DOHH2 (cell line): ENCODE measurements at regions not wholly inside any gene's neighbourhood (a gene's known extent, or its start where the extent isn't known, plus 50 kb on each side); places are given as distances from the start of the nearest gene placed in this dataset.

Experiments
- H3F3A ChIP-seq: fragments of 200-600 bp; sonication (generic), shearing (Covaris generic); 2 replicates; pipeline ENCODE4 v1.6.0; 2016; ENCODE audit warnings: antibody characterized with exemption, mild to moderate bottlenecking; ENCODE audit not compliant: control insufficient read depth, insufficient read depth
- H3K27ac ChIP-seq: fragments of 200-600 bp; sonication (generic); 2 replicates; pipeline ENCODE4 v1.5.1; 2014; ENCODE audit warnings: low read depth, mild to moderate bottlenecking, low read length, moderate library complexity
- H3K27me3 ChIP-seq: fragments of 200-600 bp; sonication (generic); 2 replicates; pipeline ENCODE4 v1.6.1; 2014; ENCODE audit warnings: mild to moderate bottlenecking, low read length, mixed read lengths; ENCODE audit not compliant: control insufficient read depth
- H3K36me3 ChIP-seq: fragments of 200-600 bp; sonication (generic); 2 replicates; pipeline ENCODE4 v1.6.1; 2014; ENCODE audit warnings: mild to moderate bottlenecking, low read length, moderate library complexity, mixed read lengths; ENCODE audit not compliant: control insufficient read depth
- H3K4me1 ChIP-seq: fragments of 200-600 bp; sonication (generic); 2 replicates; pipeline ENCODE4 v1.6.1; 2014; ENCODE audit warnings: mild to moderate bottlenecking, low read length, mixed read lengths; ENCODE audit not compliant: control insufficient read depth
- H3K4me2 ChIP-seq: fragments of 200-600 bp; sonication (generic); 2 replicates; pipeline ENCODE4 v1.6.0; 2014; ENCODE audit warnings: mild to moderate bottlenecking, low read length, moderate library complexity
- H3K4me3 ChIP-seq: fragments of 200-600 bp; sonication (generic); 2 replicates; pipeline ENCODE4 v1.5.1; 2014; ENCODE audit warnings: mild to moderate bottlenecking, low read length, mixed read lengths
- H3K79me2 ChIP-seq: fragments of 200-600 bp; sonication (generic); 2 replicates; pipeline ENCODE4 v1.6.1; 2014; ENCODE audit warnings: mild to moderate bottlenecking, low read length, mixed read lengths; ENCODE audit not compliant: control insufficient read depth
- H3K9me2 ChIP-seq: fragments of 200-600 bp; sonication (generic); replicated peaks from 2 replicates; pipeline ENCODE4 v1.6.1; 2014; ENCODE audit warnings: mild to moderate bottlenecking, low read length, mixed read lengths; ENCODE audit not compliant: control insufficient read depth
- H3K9me3 ChIP-seq: fragments of 200-600 bp; sonication (generic); 2 replicates; pipeline ENCODE4 v1.6.1; 2014; ENCODE audit warnings: antibody characterized with exemption, low read length, mixed read lengths; ENCODE audit not compliant: control insufficient read depth, insufficient read depth
- H4K20me1 ChIP-seq: fragments of 200-600 bp; sonication (generic); 2 replicates; pipeline ENCODE4 v1.6.0; 2014; ENCODE audit warnings: low read depth, mild to moderate bottlenecking, antibody characterized with exemption, low read length, moderate library complexity; ENCODE audit not compliant: control insufficient read depth, insufficient read depth
- CTCF ChIP-seq: fragments of 200-600 bp; sonication (generic); IDR thresholded peaks from one replicate; pipeline ENCODE4 v1.5.1; 2014; ENCODE audit warnings: antibody characterized with exemption, mild to moderate bottlenecking, low read depth, low read length; ENCODE audit not compliant: poor library complexity, severe bottlenecking
- EZH2phosphoT487 ChIP-seq: fragments of 200-600 bp; sonication (generic); IDR thresholded peaks from 2 replicates; pipeline ENCODE4 v1.6.1; 2017; ENCODE audit warnings: borderline replicate concordance, mild to moderate bottlenecking, antibody characterized with exemption, low read length, moderate library complexity, mixed read lengths

- no peaks in the 10 kb centered on the region for H3K9me2 ChIP-seq
- no peaks in the 10 kb centered on the region for H3K36me3 ChIP-seq
- H3K27ac ChIP-seq: no peak overlapping the region
- H3K4me3 ChIP-seq: no peak overlapping the region
- TF ChIP-seq CTCF (no peak), EZH2phosphoT487 (no peak)
- H3K79me2 ChIP-seq: no peaks in the 10 kb centered on the region
- no peaks in the 10 kb centered on the region for H3K27me3 ChIP-seq
- H3F3A ChIP-seq: no peaks in the 10 kb centered on the region
- no peak overlapping the region for H3K4me2 ChIP-seq
- H3K4me1 ChIP-seq: no peaks in the 10 kb centered on the region
- H4K20me1 ChIP-seq: no peaks in the 10 kb centered on the region
- no peaks in the 10 kb centered on the region for H3K9me3 ChIP-seq
Observed at GRCh38 chr3:1017870-1018269, 75.0 kb upstream of the CNTN6 start.

GRCh38 chr3:1019157-1019556 is 73.7 kb upstream of the CNTN6 start:
- no peak for TF ChIP-seq CTCF
- TF ChIP-seq EZH2phosphoT487: no peak
- Histone ChIP-seq H3K27ac (no peak overlapping the region), H3F3A (no peaks in the 10 kb centered on the region), H3K27me3 (no peaks in the 10 kb centered on the region), H3K36me3 (no peaks in the 10 kb centered on the region), H3K4me3 (no peak overlapping the region), H3K4me1 (no peaks in the 10 kb centered on the region), H3K9me3 (no peaks in the 10 kb centered on the region), H3K9me2 (no peaks in the 10 kb centered on the region), H3K4me2 (no peak overlapping the region), H4K20me1 (no peaks in the 10 kb centered on the region), H3K79me2 (no peaks in the 10 kb centered on the region)

GRCh38 chr3:1026395-1026794 is 66.4 kb upstream of the CNTN6 start:
- H3K4me3 ChIP-seq: no peak overlapping the region
- no peak overlapping the region for H3K4me2 ChIP-seq
- no peak overlapping the region for H3K27ac ChIP-seq
- no peaks in the 10 kb centered on the region for H3K9me2 ChIP-seq
- H4K20me1 ChIP-seq: no peaks in the 10 kb centered on the region
- no peaks in the 10 kb centered on the region for H3K9me3 ChIP-seq
- no peaks in the 10 kb centered on the region for H3K27me3 ChIP-seq
- H3K79me2 ChIP-seq: no peaks in the 10 kb centered on the region
- H3F3A ChIP-seq: no peaks in the 10 kb centered on the region
- no peak for TF ChIP-seq CTCF
- no peak for TF ChIP-seq EZH2phosphoT487
- no peaks in the 10 kb centered on the region for H3K36me3 ChIP-seq
- no peaks in the 10 kb centered on the region for H3K4me1 ChIP-seq
